Endometrial microvascular endothelial cells (primary cell): ENCODE measurements at regions not wholly inside any gene's neighbourhood (a gene's known extent, or its start where the extent isn't known, plus 50 kb on each side); places are given as distances from the start of the nearest gene placed in this dataset.

Experiments
- in situ Hi-C: cut with HindIII; loops from 2 replicates; pipeline ENCODE4 v1.10.0; 2017; ENCODE audit warnings: low sequenced_read_pairs, low pct_unique_long_range_greater_than_20kb; ENCODE audit errors: inconsistent ontology term

DNA sequence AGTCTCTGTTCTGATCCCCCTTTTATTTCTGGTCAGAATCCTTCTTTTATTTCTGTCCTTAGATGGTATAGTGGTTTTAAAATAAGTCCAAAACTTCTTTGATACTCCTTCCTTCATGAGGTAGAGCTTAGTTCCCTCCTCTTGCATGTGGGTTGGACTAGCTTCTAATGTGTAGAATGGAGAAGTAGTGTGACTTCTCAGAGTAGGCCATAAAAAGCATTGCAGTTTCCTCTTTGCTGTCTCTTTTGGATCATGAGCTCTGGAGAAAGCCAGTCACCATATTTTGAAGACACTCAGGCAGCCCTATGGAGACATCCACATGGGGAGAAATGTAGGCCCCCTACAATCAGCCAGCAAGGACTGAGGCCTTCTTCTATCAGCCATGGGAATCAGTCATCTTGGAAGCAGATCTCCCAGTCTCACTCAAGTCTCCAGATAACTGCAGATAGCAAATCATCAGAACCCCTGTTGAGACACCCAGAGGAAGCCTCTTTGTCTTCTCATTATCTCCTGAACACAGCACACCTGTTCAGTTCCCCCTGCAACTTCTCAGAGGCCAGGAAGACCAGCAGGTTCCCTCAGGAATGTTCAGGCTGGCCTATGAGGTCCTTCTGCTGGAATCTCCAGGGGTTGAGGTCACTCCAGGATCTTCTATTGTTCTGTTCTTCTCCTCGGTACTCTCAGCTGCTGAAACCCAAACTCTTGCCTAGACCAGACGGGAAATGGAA is 511.9 kb upstream of the ZMIZ1 start:
- in situ Hi-C loops: no loop called here

DNA sequence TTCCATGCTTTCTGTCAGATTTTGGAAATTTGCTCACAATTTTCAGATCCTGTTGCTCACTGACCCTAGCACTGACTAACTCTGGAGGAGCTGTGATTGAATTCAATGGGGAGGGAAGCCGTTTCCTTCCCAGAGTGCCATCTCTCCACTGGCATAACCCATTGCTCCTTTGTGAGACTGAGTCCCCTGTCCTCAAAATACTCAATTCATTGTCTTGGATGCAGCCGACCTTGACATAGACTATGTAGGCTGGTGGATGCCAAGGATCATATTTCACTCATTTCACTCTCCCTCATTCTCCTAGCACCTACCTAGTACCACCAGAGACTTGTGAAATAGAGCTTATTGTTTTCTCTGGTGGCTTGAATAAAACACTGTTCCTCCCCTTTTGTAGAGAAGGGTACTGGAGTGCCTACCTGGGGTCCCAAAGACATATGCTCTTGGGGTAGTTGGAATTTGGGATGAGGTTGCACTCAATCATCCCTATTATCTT is 511.3 kb upstream of the ZMIZ1 start:
- in situ Hi-C loops: no loop called here

DNA sequence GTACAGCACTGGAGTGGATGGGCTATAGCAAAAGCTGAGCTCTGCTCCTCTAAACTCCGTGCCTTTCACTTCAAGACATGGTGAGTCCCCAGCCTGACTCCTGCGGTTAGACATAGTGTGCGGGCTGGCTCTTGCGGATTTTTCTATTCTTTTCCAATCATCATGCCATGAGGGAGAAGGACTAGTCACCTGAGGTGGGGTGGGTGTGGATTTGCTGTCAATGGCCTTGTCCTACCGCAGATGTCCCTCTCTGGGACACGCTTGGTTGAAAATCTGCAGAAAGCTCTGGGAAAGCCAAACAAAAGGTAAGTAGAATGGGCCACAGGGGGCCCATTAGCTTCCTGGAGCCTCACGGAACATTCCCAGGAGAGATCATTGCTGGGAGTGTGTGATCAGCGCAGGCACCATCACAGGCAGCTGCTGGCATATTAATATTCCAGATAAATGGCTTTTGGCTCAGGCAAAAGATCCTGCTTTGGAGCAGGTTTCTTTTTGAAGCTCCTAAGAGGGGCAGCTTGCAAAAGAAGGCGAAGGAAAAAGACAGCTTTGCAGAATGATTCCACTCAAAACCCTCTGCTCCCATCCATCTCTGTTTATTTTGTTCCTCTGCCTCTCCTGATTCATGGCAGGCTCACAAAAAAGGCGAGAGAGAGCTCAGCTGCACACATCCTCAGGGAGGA is 509.0 kb upstream of the ZMIZ1 start:
- in situ Hi-C loops: no loop called here

DNA sequence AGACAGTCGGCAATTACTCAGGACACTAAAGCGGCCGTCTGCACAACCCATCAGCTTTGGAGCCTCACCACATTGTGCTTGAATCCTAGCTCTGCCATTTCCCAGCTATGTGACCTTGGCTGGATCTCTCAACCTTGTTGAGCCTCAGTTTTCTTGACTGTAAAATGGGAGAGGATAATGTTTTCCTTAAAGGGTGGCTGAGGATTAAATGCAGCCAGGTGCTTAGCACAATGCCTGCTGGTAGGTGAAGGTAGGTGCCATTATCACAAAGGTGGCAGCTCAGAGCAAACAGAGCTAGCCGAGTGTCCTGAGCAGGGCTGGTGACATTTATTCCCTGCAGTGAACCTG is 508.5 kb upstream of the ZMIZ1 start:
- in situ Hi-C loops: no loop called here

DNA sequence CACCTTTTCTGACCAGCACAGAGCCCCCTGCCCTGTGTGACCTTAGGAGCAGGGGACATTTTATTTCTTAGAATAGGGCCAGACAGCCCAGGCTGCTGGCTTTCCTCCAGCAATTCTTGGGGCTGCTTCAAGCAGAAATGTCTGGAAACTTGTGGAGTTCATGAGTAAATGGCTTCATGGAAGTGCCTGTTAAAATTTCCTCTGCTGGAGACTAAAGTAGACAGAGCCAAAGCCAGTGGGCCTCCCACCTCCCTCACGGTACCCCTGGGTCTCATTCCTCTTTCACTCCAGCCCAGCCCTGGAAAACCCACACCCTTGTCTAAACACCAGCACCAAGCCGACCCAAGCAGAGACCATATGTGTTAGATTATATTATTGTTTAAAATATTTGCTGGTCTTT is 505.5 kb upstream of the ZMIZ1 start:
- in situ Hi-C loops: no loop called here

DNA sequence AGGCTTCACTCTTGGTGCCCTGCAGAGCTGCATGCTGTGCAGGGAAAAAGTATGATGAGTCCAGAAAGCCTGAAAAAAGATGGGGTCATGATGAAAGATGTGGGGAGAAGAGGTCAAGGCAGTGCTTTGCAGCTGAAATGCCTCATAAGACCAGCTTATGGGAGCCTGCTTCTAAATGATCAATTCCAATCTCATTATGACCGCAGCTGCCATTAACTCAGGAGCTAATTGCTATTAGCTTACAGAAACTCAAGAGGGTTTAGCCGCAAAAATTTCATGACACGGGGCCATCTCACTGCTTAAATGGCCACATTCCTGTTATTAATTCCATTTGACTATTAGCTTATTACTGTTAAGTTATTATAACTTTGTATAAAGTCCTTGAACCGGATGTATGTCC is 502.9 kb upstream of the ZMIZ1 start:
- in situ Hi-C loops: no loop called here

DNA sequence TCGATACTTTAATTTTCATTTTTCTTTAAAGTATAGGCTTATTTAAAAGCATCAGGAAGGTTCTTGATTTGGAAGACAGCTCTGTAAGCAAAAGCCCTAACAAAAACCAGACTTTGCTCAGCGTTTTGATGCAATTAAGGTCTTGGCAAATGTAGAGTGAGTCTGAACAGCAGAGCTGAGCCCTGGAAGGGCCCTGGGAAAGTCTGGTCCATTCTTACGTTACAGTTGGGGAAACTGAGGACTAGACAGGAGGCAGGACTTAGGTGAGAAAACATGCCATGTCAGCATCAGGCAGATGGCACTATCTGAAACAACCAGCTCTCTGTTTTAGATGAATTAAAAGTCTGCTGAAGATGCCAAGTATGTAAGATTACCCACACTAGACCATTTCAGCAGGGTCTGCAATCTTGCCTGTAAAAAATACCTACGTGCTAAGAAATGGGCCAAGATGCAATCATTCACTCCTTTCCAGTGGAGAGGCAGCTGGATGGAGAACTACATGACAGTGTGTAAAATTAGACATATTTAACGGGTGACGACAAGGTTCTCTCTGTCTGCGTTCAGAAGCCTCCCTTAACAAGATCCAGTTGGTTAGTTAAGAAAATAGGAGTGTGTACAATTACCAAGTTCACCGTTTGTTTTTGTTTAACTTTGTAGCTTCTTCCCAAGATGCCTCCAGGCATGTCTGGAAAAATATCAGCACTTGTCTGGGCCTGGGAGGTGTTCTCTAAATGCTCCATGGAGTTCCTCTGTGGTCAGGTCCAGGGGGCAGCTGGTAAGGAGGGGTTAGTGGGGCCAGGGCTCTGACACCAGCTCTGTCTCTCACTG is 502.3 kb upstream of the ZMIZ1 start:
- in situ Hi-C loops: no loop called here

DNA sequence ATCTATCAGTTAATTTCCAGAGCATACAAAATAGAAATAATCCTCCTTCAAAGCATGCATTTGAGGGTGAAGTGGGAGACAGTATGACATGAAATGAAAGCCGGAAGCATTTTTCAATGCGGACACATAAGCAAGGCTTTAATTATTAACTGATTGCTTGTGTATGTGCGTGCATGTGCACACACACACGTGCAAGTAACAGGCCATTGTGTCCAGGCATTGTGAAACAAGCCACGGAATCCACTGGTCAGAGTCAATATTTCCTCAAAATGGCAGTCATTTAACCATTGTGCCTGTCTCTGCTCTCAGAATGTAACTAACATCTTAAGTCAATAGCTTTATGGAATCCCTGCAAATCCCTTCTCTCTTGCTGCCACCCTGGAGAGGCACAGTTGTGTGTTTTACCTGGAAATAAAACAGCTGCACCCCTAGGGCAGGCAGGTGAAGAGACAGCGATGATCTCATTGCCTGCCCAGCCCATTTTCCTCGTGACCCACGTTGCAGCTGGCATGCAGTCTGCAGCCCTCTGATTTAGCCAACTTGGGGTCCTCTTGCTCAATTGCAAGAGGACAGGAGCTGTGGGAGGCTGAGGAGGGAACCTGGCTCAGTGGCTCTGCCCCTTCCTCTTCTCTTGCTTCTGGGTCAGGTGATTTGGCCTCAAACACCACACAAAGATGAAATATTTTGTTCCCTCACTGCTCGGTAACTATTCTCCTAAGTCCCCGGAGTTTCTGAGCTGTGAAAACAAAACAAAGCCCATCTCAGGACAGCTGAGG is 500.9 kb upstream of the ZMIZ1 start:
- in situ Hi-C loops: no loop called here

DNA sequence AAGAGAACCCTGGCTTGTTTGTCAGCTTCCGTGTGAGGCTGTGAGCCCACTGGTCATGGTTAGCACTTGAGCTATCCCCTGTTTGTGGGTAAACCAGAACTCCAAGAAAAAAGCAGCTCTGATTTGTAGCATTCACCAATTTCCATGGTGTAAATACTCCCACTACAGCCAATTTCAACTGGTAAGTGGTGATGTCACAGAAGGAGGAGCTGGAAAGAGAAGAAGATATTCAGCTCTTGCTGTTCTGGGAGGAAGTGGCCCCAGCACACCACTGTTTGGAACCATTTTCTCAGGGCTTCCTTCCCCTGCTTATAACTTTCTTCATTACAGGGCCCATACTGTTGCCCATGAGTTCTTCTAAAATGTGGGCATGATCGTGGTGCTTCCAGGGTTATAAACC is 500.1 kb upstream of the ZMIZ1 start:
- in situ Hi-C loops: no loop called here

DNA sequence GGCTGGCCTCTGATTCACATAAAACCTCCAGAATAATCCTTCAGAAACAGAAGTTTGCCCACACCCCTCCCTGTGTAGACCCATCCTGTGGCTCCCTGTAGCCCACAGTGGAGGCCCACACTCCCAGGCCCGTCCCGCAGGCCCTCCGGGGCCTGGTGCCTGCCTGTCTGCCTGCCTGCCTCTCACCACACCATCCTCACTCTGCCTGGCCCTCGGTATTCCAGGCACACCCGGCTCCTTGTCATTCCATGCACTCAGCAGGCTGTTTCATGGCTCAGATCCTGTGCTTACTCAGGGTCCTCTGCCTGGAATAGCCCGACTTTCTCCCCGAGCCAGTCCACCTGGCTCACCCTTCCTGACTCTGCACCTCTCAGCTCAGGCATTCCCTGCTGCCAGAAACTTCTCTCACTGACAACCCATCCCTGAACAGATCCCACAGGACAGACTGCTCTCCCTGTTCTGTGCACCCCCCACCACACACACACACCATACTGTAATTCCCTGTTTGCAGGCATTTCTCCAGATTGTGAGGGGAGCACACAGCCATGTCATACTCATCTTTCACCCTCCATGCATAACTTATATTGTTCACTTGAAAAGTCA is 498.0 kb upstream of the ZMIZ1 start:
- in situ Hi-C loops: no loop called here

DNA sequence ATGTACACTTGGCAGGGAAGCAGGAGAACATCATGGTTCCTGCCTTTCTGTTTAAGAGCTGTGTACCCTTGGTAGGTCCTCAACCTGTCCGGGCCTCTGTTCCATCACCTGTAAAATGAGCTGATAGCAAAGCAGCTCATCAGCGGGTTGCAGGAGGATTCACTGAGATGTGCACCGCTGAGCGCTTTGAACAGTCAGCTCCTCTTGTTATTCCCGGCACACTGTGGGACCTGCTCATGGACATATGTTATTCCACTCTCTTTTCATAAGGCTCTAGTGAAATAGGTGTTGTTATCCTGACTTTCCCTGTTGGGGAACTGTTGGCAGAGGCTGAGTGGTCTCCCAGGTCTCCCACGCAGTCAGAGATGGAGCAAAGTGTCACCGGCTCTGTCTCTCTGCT is 497.5 kb upstream of the ZMIZ1 start:
- in situ Hi-C loops: no loop called here

DNA sequence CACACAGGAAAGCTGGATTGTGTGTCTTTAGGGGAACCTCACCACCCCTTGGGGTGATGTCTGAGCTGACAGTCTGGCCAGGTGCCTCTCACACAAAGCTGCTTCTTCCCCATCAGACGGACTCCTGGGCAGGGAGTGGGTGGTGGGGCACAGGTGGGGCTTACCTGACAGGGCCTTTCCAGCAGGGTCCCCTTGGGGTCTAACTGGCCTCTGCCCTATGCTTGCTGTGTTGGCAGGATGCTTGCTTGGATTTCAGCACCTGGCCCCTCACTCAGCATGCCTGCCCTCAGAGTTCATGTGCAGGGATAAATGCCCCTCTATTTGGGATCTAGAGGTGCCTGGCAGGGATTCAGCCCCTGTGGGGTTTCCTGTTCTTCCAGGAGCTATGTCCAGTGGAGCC is 496.9 kb upstream of the ZMIZ1 start:
- in situ Hi-C loops: no loop called here

DNA sequence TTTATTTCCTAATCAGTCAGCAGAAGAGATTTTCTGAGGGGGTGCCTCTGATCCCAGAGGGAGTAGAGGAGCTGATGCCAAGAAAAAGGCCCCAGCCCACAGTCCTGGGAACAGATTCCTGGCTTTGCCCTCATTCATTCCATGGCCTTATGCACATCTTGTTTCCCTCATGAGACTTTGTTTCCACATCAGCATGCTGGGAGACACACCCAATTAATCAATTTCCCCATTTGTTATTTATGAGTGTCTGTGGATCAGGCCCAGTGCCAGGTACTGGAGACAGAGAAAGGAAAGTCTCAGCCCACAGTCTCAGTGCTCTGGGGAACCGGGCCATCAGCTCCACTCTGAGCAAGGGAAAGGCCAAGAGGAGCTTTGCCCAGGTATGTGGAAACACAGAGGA is 496.2 kb upstream of the ZMIZ1 start:
- in situ Hi-C loops: no loop called here

DNA sequence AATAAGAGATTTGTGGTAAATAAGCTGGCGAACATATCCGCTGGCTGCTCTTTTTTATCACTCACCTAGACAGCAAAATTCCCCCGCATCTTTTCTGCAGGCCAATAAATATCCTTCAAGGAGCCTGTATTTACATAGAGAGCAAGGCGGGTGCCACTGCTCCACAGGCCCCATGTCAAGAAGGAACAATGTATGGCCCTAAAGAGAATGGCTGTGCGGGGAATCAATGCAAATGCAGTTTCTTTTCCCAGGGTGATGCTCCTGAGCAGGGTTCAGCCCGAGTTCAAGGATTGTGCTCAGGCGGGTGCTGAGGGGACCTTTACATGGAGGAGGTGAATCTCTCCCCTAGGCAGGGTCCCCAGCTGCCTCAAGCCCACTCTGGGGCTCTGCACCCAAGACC is 494.2 kb upstream of the ZMIZ1 start:
- in situ Hi-C loops: no loop called here

DNA sequence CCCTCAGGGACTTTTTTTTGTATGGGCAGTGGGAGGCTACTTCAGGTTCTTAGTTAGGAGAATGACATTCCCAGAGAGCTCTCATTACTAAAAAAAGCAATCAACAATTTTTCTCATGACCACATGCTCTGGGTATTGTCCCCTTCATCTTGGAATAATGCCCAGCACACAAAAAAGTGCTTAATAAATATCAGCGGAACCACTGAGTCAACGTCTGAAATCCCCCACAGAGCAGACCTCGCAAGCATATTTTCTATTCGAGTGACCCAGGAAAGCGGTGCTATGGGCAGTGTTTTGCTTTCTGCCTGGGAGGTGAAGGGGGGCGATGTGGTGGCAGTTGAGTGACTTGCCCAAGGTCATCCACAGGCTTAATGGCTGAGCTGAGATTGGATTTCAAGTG is 493.4 kb upstream of the ZMIZ1 start:
- in situ Hi-C loops: no loop called here

DNA sequence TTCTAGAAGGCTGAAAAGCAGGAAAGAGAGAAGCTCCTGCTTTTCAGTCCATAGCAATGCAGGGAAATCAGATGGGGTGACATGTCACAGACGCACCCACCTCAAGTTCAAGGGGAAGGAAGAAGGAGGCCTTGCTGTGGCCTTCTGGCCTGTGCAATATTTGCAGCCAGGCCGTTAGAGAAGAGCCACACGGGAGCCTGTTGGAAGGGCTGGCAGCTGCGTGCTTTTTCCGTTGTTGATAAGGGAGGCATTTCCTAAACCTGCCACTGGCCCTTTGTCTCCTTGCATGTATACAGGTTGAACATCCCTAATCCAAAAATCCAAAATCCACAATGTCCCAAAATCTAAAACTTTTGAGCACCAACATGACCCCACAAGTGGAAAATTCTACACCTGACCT is 492.5 kb upstream of the ZMIZ1 start:
- in situ Hi-C loops: no loop called here

DNA sequence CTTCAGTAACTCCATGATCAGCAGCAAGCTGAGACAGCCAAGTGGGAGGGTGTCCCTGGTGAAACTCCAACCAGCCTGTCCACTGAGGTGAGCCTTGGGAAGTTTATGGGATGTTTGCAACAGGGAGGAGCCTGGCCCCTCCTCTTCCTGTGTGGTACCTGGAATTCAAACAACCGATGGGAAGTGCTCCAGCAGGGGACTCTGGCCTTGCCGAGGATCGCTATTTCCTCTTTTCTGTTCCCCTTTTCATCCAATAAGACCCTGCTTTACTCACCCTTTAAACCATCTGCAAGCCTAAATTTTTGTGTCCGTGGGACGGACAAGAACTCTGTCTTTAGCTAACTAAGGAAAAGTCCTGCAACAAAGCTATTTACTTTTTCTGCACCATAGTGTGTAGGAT is 491.1 kb upstream of the ZMIZ1 start:
- in situ Hi-C loops: no loop called here

DNA sequence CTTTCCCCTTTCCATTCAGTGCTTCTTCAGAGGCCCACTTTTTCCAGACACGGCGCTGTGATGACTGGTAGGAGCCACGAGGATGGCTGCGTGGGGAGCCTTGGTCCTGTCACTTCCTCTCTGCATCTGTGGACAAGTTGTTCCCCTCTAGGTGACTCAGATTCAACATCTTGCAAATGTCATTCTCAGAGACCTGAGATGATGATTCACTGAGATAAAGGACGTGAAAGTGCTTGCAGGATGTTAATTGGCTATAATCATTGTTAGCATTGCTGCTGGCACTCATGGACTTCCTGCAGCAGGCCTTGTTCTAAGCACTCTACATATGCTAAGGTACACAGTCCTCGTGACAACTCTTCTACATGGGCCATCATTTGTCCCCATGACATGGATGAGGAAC is 489.8 kb upstream of the ZMIZ1 start:
- in situ Hi-C loops: no loop called here

DNA sequence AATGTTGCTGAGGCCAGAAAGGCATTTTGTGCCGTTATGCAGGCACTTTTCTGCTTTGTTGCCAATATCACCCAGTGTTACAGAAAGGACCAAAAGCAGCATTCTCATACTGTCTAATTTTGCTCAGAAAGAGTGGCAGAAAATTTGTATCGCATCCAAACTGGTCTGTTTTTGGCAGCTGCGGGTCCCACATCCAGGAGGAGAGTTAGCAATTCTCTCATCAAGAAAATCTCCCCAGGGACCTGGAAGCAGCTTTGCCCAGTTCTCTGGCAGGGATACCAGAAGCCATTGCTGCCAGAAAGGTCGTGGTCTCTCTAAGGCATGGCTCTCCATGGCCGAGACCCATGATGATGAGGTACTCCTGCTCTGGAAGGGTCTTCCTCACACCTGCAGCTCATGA is 489.2 kb upstream of the ZMIZ1 start:
- in situ Hi-C loops: no loop called here
